ENCODE measurements at regions not wholly inside any gene's neighbourhood (a gene's known extent, or its start where the extent isn't known, plus 50 kb on each side); places are given as distances from the start of the nearest gene placed in this dataset.
A peak's percentile ranks its signal among the peaks of the same experiment; 100 is the strongest.

- no peaks in the 10 kb centered on the region for H3K36me3 ChIP-seq
- no peak overlapping the region for H3K4me3 ChIP-seq
- H3K27ac ChIP-seq: no peak overlapping the region
- TF ChIP-seq, protein P1, sequence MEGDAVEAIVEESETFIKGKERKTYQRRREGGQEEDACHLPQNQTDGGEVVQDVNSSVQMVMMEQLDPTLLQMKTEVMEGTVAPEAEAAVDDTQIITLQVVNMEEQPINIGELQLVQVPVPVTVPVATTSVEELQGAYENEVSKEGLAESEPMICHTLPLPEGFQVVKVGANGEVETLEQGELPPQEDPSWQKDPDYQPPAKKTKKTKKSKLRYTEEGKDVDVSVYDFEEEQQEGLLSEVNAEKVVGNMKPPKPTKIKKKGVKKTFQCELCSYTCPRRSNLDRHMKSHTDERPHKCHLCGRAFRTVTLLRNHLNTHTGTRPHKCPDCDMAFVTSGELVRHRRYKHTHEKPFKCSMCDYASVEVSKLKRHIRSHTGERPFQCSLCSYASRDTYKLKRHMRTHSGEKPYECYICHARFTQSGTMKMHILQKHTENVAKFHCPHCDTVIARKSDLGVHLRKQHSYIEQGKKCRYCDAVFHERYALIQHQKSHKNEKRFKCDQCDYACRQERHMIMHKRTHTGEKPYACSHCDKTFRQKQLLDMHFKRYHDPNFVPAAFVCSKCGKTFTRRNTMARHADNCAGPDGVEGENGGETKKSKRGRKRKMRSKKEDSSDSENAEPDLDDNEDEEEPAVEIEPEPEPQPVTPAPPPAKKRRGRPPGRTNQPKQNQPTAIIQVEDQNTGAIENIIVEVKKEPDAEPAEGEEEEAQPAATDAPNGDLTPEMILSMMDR (IDR thresholded peaks at IDR 0.05; ENCODE audit: low read depth, low read length): no peak
- peaks cover 8% of the 10 kb centered on the region for H3K4me1 ChIP-seq (ENCODE audit: low read depth)
- no peaks in the 10 kb centered on the region for H3K27me3 ChIP-seq
- peak in 1 of 2 donors; percentile 95 for DNase-seq (ENCODE audit: low read depth in 1 of 2, low spot score in 1 of 2)
- H3K9me3 ChIP-seq (ENCODE audit: low read depth): no peaks in the 10 kb centered on the region
These were observed 64.9 kb downstream of the MCFD2 start for GRCh38 chr2:46850742-46851141.

GRCh38 chr2:46849721-46850556 lies 65.7 kb downstream of the MCFD2 start:
- Histone ChIP-seq H3K4me1 (ENCODE audit: low read depth) (peaks cover 8% of the 10 kb centered on the region), H3K4me3 (no peak overlapping the region), H3K27me3 (no peaks in the 10 kb centered on the region), H3K9me3 (ENCODE audit: low read depth) (no peaks in the 10 kb centered on the region), H3K27ac (peak overlapping the region; percentile 66), H3K36me3 (no peaks in the 10 kb centered on the region)
- DNase-seq (ENCODE audit: low read depth in 1 of 2, low spot score in 1 of 2): peak; percentile 47 to 94
- TF ChIP-seq, protein P1 (IDR thresholded peaks at IDR 0.05; ENCODE audit: low read depth, low read length): no peak

DNA sequence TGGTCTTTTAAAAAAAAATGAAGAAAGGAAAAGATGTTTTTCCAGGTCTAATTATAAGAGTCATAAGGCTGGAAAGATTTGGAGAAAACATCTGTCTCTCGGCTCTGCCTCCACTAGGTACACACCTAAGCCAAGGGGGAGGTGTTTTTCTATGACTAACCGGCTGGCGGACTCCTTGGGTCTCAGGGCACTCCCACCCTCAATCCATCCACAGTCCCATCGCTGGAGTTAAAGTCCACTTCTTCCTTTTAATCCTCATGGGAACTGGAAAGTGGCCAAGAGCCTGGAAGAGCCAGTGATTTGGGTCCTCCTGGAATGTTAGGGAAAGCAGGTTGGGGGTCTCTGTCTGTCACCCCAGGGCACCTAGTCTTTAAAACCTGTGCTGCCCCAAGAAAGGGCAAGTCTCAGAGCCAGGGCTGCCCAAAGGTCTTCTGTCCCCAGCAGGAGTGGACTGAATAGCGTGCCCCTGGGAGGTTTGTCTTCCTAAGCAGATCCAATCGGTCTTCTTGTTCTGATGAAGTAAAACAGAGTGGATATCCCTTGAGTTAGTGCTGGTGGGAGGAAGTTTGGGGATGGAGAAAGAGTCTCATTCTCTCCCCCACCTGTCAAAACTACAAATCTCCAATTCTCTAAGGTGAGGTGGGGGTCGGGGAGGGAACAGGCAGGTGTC lies 66.4 kb downstream of the MCFD2 start:
- H3K4me3 ChIP-seq: no peak overlapping the region
- H3K36me3 ChIP-seq: no peaks in the 10 kb centered on the region
- peak in 1 of 2 donors; percentile 66 for DNase-seq (ENCODE audit: low read depth in 1 of 2, low spot score in 1 of 2)
- peak overlapping the region; percentile 66 for H3K27ac ChIP-seq
- H3K27me3 ChIP-seq: no peaks in the 10 kb centered on the region
- TF ChIP-seq, protein P1 (IDR thresholded peaks at IDR 0.05; ENCODE audit: low read depth, low read length): no peak
- H3K9me3 ChIP-seq (ENCODE audit: low read depth): no peaks in the 10 kb centered on the region
- H3K4me1 ChIP-seq (ENCODE audit: low read depth): peaks cover 8% of the 10 kb centered on the region

DNA sequence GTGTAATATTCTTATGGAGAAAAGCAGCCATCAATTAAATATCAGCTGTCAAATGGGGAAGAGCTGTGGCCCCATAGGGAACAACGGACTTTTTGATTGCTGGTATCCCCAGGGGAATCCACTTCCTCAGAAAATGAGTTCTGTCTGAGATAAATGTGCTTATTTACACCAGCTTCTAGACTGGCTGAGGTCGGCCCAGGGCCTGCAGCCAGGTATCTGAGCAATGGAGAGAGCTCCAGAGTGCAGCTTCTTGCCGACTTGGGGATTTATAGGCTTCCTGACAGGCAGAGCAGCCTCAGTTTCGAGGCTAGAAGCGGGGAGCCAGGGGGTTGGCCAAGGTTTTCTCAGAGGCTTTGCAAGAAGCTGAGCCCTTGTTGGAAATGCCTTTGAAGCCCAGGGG lies 67.2 kb downstream of the MCFD2 start:
- no peak overlapping the region for H3K4me3 ChIP-seq
- TF ChIP-seq, protein P1 (IDR thresholded peaks at IDR 0.05; ENCODE audit: low read depth, low read length): no peak
- H3K36me3 ChIP-seq: no peaks in the 10 kb centered on the region
- no peaks in the 10 kb centered on the region for H3K9me3 ChIP-seq (ENCODE audit: low read depth)
- peaks cover 8% of the 10 kb centered on the region for H3K4me1 ChIP-seq (ENCODE audit: low read depth)
- no peaks in the 10 kb centered on the region for H3K27me3 ChIP-seq
- DNase-seq (ENCODE audit: low read depth in 1 of 2, low spot score in 1 of 2): no peak
- H3K27ac ChIP-seq: no peak overlapping the region

GRCh38 chr2:46847726-46848412 lies 67.7 kb downstream of the MCFD2 start:
- H3K27ac ChIP-seq: no peak overlapping the region
- peak in 1 of 2 donors; percentile 89 for DNase-seq (ENCODE audit: low read depth in 1 of 2, low spot score in 1 of 2)
- TF ChIP-seq, protein P1 (IDR thresholded peaks at IDR 0.05; ENCODE audit: low read depth, low read length): no peak
- H3K9me3 ChIP-seq (ENCODE audit: low read depth): no peaks in the 10 kb centered on the region
- no peak overlapping the region for H3K4me3 ChIP-seq
- H3K4me1 ChIP-seq (ENCODE audit: low read depth): peaks cover 8% of the 10 kb centered on the region
- no peaks in the 10 kb centered on the region for H3K36me3 ChIP-seq
- H3K27me3 ChIP-seq: no peaks in the 10 kb centered on the region

Measured in cardiac muscle cell (in vitro differentiated cells and primary cell).